HG02943 (cell line): ENCODE measurements at regions not wholly inside any gene's neighbourhood (a gene's known extent, or its start where the extent isn't known, plus 50 kb on each side); places are given as distances from the start of the nearest gene placed in this dataset.

Experiments
- ATAC-seq: cut with Tn5 transposase; IDR thresholded peaks from one replicate; pipeline ENCODE4 v1.9.1; 2021; ENCODE audit warnings: mild to moderate bottlenecking, low read depth, moderate library complexity; ENCODE audit not compliant: unreplicated experiment

DNA sequence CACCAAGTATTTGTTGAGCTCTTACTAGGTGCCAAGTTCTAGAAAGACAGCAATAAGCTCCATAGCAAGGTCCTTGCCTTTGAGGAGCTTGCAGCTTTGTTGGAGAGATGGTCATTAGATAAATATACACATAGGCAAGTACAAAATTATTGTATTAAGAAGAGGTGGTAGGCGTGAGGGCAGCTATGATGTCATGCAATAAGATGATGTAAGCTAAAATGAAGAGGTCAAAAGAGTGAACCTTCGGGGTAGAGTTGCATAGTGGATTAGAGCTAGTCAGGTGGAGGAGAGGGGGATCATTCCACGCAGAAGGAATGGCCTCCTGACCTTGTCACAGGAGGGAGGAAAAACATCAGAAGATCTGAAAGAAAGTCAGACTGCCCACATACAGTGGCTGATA is 141.9 kb upstream of the PCSK2 start:
- no peak for ATAC-seq

GRCh38 chr20:17093782-17094181 is 133.1 kb upstream of the PCSK2 start:
- no peak for ATAC-seq

DNA sequence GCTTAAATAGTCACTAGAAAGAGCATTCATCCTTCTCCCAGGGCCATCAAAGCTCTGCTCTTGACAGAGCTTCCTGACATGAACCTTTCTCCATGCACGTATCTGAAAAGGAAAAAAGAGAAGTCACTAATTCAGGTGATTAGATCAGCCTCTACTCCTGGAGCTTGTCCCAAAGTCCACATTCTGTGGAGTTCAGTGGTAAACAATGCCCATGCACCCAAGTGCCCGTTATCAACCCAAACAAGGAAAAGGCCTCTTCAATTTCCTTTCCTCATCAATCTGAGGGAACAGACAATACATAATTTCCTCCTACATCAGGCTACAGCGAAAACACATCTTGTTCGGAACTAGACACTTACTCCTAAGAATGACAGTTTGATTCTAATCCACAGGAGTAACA is 129.2 kb upstream of the PCSK2 start:
- no peak for ATAC-seq

DNA sequence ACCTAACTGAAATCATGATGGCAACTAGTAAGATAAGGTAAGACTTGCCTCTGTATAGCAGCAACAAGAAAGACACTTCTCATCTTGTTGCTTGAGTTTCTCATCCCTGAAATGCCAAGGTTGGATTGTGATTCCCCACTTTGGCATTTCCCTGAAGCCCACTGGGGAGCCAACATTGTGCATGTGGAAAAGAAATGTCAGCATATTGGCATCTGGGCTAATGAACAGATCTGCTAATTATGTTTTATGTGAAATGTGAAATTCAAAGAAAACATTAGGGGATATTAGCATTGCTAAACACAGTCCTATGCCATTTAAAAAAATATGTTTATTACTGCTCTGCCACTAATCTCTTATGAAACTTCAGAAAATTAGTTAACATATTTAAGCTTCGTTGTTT is 126.3 kb upstream of the PCSK2 start:
- no peak for ATAC-seq

DNA sequence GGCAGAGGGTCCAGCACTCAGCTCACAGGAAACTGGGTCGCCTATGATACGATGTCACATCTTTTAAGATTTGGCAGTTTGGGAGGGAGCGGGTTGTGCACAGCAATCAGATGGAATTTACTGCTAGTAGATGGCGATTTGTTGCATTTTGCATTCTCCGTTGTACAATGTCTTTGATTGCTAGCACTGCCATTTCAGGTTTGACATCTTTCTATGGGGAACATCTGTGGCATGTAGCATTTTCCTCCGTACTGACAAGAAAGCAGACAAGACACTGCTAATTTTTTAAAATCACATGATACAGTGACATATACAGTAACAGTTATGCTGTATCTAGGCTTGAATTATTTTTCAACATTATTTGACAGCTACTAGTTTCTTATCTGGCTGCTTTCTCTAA is 119.7 kb upstream of the PCSK2 start:
- ATAC-seq = no peak

DNA sequence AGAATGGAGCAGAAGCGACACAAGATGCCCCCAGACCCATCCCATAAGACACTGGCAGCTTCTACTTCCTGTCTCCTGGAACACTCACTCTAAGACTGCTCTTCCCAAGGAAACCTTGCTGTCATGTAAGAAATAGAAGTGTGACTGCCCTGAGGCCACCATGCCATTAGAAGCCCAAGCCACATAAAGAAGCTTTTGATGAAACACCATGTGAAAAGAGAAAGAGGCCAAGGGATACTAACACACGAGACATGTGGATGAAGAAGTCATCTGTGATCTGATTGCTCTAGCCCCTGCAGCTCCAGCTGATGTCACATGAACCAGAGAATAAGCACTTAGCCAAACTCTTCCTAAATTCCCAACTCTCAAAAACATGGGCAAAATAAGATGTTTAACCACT is 117.9 kb upstream of the PCSK2 start:
- ATAC-seq = no peak

GRCh38 chr20:17109307-17109706 is 117.5 kb upstream of the PCSK2 start:
- no peak for ATAC-seq

GRCh38 chr20:17128206-17128605 is 98.6 kb upstream of the PCSK2 start:
- no peak for ATAC-seq

- ATAC-seq = no peak
These were observed 97.8 kb upstream of the PCSK2 start for GRCh38 chr20:17129089-17129488.

DNA sequence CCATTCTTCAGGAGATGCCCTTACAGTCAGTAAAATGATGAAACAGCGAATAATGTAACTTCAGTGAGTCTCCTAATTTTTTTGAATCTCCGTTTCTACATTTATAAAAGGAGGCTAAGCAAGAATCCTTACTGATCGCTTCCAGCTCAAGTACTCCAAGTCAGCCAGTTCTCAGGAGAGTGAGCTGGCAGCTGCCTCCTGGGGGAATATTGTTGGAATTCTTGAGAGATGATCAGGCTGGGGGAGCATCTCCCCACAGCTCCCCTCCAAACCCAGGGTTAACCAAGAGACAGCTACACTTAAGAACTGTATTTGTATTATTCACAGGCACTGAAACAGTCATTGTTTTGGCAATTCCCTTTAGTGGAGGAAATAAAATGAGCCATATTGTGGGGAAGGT is 89.1 kb upstream of the PCSK2 start:
- no peak for ATAC-seq

GRCh38 chr20:17138237-17138636 is 88.6 kb upstream of the PCSK2 start:
- no peak for ATAC-seq

- ATAC-seq = no peak
These were observed 85.9 kb upstream of the PCSK2 start for GRCh38 chr20:17140894-17141293.

- no peak for ATAC-seq
These were observed 85.3 kb upstream of the PCSK2 start for GRCh38 chr20:17141568-17141967.

GRCh38 chr20:17142666-17143065 is 84.2 kb upstream of the PCSK2 start:
- no peak for ATAC-seq

DNA sequence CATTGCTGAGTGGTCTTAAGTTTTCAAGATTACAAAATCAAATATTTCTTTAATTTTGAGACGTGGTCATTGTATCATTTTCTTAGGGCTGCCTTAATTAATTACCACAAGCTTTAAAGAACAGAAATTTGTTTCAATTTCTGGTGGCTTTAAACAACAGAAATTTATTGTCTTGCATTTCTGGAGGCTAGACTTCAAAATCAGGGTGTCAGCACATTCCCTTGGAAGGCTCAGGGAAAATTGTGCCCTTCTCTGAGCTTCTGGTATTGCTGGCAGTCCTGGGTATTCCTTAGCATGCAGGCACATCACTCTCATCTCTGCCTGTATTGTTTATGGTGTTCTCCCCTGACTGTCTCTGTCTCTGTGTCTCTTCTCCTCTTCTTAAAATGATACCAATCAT is 76.0 kb upstream of the PCSK2 start:
- no peak for ATAC-seq

DNA sequence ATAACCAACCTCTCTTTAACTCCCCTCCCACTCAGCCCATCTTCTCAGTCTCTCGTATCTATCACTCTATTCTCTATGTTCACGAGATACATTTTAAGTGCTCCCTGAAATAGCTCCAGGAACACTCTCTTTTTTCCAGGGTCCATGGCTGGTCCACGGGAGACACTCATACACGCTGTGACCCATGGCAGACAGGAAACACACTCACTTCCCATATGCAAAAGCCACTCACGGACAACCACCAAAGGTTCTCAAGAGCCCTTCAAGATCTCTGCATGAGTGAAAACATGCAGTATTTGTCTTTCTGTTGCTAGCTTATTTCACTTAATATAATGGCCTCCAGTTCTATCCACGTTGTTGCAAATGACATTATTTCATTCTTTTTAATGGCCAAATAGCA is 71.4 kb upstream of the PCSK2 start:
- ATAC-seq = no peak

GRCh38 chr20:17158701-17159100 is 68.1 kb upstream of the PCSK2 start:
- no peak for ATAC-seq

DNA sequence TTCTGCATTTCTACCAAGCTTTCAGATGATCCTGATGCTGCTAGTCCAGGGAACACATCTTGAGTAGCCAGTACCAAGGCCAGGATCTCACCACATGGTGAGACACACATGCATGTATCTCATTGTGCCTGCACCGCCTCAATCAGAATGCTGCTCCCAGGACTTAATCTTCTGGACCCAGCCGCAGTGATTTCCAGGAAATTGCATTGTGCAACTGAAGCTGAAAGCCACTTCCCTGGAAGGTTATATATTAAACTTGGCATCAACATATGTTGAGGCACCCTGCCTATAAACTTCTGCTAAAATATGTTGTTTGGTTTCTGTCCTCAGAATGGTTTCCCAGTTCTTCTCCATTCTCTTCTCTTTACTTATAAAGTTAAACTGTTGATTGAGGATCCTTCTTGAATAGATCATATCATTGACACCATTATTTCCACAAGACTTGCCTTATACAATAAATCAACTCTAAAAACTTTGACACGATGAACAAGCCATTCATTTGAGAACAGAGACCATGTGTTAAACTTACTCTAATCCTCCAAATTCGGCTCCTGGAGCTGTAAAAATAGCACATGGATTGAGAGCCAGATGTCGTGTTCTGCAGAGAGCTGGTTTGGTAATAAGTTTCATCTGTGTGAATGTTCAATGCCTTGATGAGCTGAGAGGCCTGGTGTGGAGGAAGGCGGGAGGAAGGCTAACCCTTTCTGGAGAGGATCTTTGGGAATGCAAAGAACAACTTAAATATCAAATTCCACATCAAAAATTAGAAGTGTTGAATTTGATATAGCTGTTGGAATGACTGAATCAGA is 65.0 kb upstream of the PCSK2 start:
- no peak for ATAC-seq

GRCh38 chr20:17168026-17168612 is 58.7 kb upstream of the PCSK2 start:
- ATAC-seq = no peak

- ATAC-seq = no peak
These were observed 57.2 kb upstream of the PCSK2 start for GRCh38 chr20:17169585-17170136.

DNA sequence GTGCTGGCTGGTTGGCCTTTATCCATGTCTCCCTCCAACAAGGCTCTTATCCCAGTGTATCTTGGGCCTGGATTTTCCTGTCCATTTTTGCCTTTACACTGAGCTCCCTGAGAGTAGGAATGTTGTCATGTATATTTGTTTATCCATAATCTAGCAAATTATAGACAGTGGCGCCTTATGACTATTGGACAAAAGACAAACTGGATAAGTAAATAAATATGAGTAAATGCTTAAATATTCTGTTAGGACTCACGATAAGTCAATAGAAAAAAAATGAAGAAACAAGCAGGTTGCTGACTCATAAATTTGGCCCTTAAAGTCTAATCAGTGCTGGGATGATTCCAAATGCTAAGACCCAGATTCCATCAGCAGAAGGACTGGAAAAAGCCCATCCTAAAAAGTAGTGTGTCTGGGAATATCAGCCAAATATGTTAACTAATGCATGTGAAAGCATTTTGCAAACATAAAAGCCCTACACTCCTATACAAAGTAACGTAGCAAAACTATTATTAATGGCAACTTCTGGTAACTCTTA is 55.0 kb upstream of the PCSK2 start:
- no peak for ATAC-seq
